Keratinocyte (primary cell): ENCODE measurements at regions not wholly inside any gene's neighbourhood (a gene's known extent, or its start where the extent isn't known, plus 50 kb on each side); places are given as distances from the start of the nearest gene placed in this dataset.

Experiments
- DNase-seq: peaks from one replicate; pipeline ENCODE4 v3.0.0-alpha.2; 2011; ENCODE audit warnings: low read depth, missing footprints, low spot score
- FAIRE-seq: peaks from 2 replicates; lab custom pipeline; 2011; peaks lifted over from hg19 to GRCh38; lab: Jason Lieb, UNC
- H2AFZ ChIP-seq: 2 replicates; pipeline ENCODE4 v1.6.0; 2012; ENCODE audit warnings: low read length, control low read depth, inconsistent platforms; ENCODE audit not compliant: control insufficient read depth
- H3K27ac ChIP-seq: 2 replicates; pipeline ENCODE4 v1.5.1; 2011; ENCODE audit warnings: low read length; ENCODE audit not compliant: control insufficient read depth, insufficient read depth
- H3K27me3 ChIP-seq: 3 replicates; pipeline ENCODE4 v1.6.0; 2011; ENCODE audit warnings: low read length; ENCODE audit not compliant: control insufficient read depth, insufficient read depth; ENCODE audit errors: extremely low read depth
- H3K36me3 ChIP-seq, 2 experiments: 2 replicates in 1 of 2; 3 replicates in 1 of 2; pipeline ENCODE4 v1.5.1; 2011; ENCODE audit warnings: low read length in 2 of 2, mild to moderate bottlenecking in 1 of 2; ENCODE audit not compliant: control insufficient read depth in 2 of 2, insufficient read depth in 2 of 2; ENCODE audit errors: extremely low read depth in 1 of 2
- H3K4me1 ChIP-seq: 3 replicates; pipeline ENCODE4 v1.5.1; 2011; ENCODE audit warnings: low read length; ENCODE audit not compliant: control insufficient read depth, insufficient read depth; ENCODE audit errors: extremely low read depth
- H3K4me2 ChIP-seq: 3 replicates; pipeline ENCODE4 v1.6.0; 2011; ENCODE audit warnings: low read depth, low read length; ENCODE audit not compliant: control insufficient read depth, insufficient read depth; ENCODE audit errors: extremely low read depth
- H3K4me3 ChIP-seq, 3 experiments: fragments of 200-600 bp in 1 of 3; sonication (generic) in 1 of 3; 2 replicates in 2 of 3; 3 replicates in 1 of 3; pipeline ENCODE4 v1.5.1; 2011 to 2016; ENCODE audit warnings: low read length in 3 of 3, mild to moderate bottlenecking in 3 of 3, control low read depth in 2 of 3, inconsistent platforms in 1 of 3, low read depth in 1 of 3, mixed read lengths in 1 of 3, mixed run types in 1 of 3, moderate library complexity in 1 of 3; ENCODE audit not compliant: control insufficient read depth in 2 of 3, insufficient read depth in 2 of 3; ENCODE audit errors: extremely low read depth in 1 of 3
- H3K79me2 ChIP-seq: 2 replicates; pipeline ENCODE4 v1.6.0; 2012; ENCODE audit warnings: low read length; ENCODE audit not compliant: control insufficient read depth, insufficient read depth
- H3K9ac ChIP-seq: 3 replicates; pipeline ENCODE4 v1.6.0; 2011; ENCODE audit warnings: low read length; ENCODE audit not compliant: control insufficient read depth, insufficient read depth; ENCODE audit errors: extremely low read depth
- H3K9me1 ChIP-seq: 3 replicates; pipeline ENCODE4 v1.6.0; 2011; ENCODE audit warnings: low read length; ENCODE audit not compliant: control insufficient read depth, insufficient read depth; ENCODE audit errors: extremely low read depth
- H3K9me3 ChIP-seq: 2 replicates; pipeline ENCODE4 v1.5.1; 2012; ENCODE audit warnings: low read depth, low read length; ENCODE audit not compliant: control insufficient read depth
- H4K20me1 ChIP-seq: 3 replicates; pipeline ENCODE4 v1.6.0; 2011; ENCODE audit warnings: low read length; ENCODE audit not compliant: control insufficient read depth, insufficient read depth; ENCODE audit errors: extremely low read depth
- EZH2 ChIP-seq: IDR thresholded peaks from one replicate; pipeline ENCODE4 v1.6.1; 2012; ENCODE audit warnings: inconsistent platforms, mild to moderate bottlenecking, low read length, moderate library complexity
- dilution Hi-C: fragments of 300-500 bp; cut with MboI; formaldehyde crosslinking; loops from one replicate; pipeline ENCODE4 v1.7.0; 2020; ENCODE audit warnings: low sequenced_read_pairs; ENCODE audit not compliant: extremely low pct_ligation_motif_present
- TF ChIP-seq, protein P1 (sequence below), 3 experiments: IDR thresholded peaks in 1 of 3; conservative IDR thresholded peaks in 1 of 3; optimal IDR thresholded peaks in 1 of 3; 2 replicates in 2 of 3; 3 replicates in 1 of 3; pipeline versions ENCODE3 to v1.5.1; 2011; ENCODE audit warnings: low read length in 3 of 3, mild to moderate bottlenecking in 3 of 3, moderate library complexity in 2 of 3, control low read depth in 1 of 3, inconsistent platforms in 1 of 3; ENCODE audit not compliant: insufficient read depth in 2 of 3; ENCODE audit errors: extremely low read depth in 1 of 3

DNA sequence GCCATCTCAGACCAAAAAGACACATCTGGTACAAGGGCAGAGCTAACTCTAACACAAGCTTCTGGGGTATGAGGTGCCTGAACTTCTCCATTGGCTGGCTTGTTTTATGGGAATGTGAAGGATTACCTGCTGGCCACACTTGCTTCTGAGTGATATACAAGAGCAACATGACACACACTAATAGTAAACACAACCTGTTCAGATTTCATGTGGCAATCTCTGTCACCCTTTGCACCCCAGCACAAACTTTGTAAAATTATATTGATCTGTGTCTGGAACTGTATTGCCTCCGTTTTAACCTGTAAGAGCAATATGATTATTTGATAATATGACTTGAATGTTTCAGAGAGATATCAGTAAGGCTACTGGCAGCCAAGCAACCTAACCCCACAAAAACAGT lies 276.7 kb downstream of the CCDC85A start:
- no peaks in the 10 kb centered on the region for H3K4me1 ChIP-seq
- no peaks in the 10 kb centered on the region for H3K9me3 ChIP-seq
- no peak overlapping the region for H3K4me3 ChIP-seq
- H3K36me3 ChIP-seq: no peaks in the 10 kb centered on the region
- H3K9me1 ChIP-seq: no peaks in the 10 kb centered on the region
- H3K27ac ChIP-seq: no peak overlapping the region
- H4K20me1 ChIP-seq: no peaks in the 10 kb centered on the region
- no peak overlapping the region for H2AFZ ChIP-seq
- TF ChIP-seq EZH2: no peak
- TF ChIP-seq, protein P1, sequence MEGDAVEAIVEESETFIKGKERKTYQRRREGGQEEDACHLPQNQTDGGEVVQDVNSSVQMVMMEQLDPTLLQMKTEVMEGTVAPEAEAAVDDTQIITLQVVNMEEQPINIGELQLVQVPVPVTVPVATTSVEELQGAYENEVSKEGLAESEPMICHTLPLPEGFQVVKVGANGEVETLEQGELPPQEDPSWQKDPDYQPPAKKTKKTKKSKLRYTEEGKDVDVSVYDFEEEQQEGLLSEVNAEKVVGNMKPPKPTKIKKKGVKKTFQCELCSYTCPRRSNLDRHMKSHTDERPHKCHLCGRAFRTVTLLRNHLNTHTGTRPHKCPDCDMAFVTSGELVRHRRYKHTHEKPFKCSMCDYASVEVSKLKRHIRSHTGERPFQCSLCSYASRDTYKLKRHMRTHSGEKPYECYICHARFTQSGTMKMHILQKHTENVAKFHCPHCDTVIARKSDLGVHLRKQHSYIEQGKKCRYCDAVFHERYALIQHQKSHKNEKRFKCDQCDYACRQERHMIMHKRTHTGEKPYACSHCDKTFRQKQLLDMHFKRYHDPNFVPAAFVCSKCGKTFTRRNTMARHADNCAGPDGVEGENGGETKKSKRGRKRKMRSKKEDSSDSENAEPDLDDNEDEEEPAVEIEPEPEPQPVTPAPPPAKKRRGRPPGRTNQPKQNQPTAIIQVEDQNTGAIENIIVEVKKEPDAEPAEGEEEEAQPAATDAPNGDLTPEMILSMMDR (optimal IDR thresholded peaks at IDR 0.05 in 1 of 3, IDR thresholded peaks at IDR 0.05 in 1 of 3, conservative IDR thresholded peaks at IDR 0.05 in 1 of 3; ENCODE audit: extremely low read depth in 1 of 3, insufficient read depth in 2 of 3, low read length in 3 of 3): no peak
- dilution Hi-C loops: no loop called here
- no peaks in the 10 kb centered on the region for H3K79me2 ChIP-seq
- H3K9ac ChIP-seq: no peak overlapping the region
- no peak overlapping the region for H3K4me2 ChIP-seq
- DNase-seq: no peak
- no peak for FAIRE-seq
- no peaks in the 10 kb centered on the region for H3K27me3 ChIP-seq

DNA sequence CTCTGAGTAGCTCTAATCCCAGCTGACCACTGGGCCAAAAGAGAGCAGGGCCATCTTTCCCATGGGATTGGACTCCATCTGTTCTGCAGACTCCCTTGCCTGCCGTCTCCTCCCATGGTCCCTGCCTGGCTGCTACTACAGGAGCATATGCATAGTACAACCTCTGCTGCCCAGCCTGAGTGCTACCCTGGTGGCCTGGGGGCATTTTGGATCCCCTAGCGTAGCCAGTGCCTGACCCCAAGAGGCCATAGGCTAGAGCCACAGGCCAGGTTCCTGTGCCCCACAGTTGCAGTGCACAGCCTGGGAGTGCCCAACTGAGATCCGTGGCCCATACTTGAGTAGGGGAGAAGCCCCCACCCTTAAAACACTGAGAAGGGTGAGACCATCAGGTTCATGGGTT lies 280.3 kb downstream of the CCDC85A start:
- Histone ChIP-seq H3K4me3 (no peak overlapping the region), H4K20me1 (no peaks in the 10 kb centered on the region), H3K27me3 (no peaks in the 10 kb centered on the region), H3K9me3 (no peaks in the 10 kb centered on the region), H3K9me1 (no peaks in the 10 kb centered on the region), H3K9ac (no peak overlapping the region), H3K27ac (no peak overlapping the region), H3K4me2 (no peak overlapping the region), H2AFZ (no peak overlapping the region), H3K36me3 (no peaks in the 10 kb centered on the region), H3K4me1 (no peaks in the 10 kb centered on the region), H3K79me2 (no peaks in the 10 kb centered on the region)
- TF ChIP-seq, protein P1 (optimal IDR thresholded peaks at IDR 0.05 in 1 of 3, IDR thresholded peaks at IDR 0.05 in 1 of 3, conservative IDR thresholded peaks at IDR 0.05 in 1 of 3; ENCODE audit: extremely low read depth in 1 of 3, insufficient read depth in 2 of 3, low read length in 3 of 3): no peak
- no peak for TF ChIP-seq EZH2
- FAIRE-seq: no peak
- DNase-seq: no peak
- dilution Hi-C loops: no loop called here
